GM21619 (cell line): ENCODE measurements at regions not wholly inside any gene's neighbourhood (a gene's known extent, or its start where the extent isn't known, plus 50 kb on each side); places are given as distances from the start of the nearest gene placed in this dataset.

Source experiments
- ATAC-seq: cut with Tn5 transposase; IDR thresholded peaks from one replicate; pipeline ENCODE4 v1.9.1; 2021; ENCODE audit not compliant: unreplicated experiment

DNA sequence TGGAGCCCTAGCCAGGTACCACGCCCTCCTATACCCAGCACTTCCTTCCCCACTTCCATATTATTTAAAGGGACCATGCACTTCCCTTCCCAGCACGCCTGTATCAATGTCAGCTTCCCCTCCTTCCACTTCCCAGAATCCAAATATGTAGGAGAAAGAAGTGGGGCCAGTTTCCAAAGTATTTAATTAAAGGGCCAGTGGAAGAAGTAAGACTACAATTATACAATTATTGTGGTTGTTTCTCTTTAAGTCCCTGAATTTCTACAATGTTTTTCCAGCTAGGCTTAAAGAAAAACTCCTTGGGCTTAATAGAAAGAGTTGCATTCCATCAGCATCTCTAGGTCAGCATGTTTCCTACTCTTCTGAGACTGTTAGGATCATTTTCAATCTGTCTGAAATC, 515.8 kb downstream of the PREX1 start:
- no peak for ATAC-seq

DNA sequence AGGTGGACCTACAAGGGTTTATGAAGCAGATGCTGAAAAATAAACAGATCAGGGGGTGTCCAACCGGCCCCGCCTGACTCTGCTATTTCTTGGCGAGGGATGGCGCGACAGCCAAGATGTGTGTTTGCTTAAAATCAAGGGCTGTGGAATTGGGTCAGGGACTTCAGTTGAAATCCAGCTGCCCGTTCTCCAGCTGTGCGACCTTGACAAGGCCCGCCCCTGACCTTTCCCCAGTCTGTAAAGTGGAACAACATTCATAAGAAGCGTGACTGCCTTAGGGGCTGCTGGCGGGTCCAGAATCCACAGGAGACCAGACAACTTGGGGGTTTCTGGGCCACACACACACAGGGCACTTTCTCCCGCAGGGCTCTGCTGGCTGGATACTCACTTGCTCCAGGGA, 517.5 kb downstream of the PREX1 start:
- ATAC-seq, result no peak

DNA sequence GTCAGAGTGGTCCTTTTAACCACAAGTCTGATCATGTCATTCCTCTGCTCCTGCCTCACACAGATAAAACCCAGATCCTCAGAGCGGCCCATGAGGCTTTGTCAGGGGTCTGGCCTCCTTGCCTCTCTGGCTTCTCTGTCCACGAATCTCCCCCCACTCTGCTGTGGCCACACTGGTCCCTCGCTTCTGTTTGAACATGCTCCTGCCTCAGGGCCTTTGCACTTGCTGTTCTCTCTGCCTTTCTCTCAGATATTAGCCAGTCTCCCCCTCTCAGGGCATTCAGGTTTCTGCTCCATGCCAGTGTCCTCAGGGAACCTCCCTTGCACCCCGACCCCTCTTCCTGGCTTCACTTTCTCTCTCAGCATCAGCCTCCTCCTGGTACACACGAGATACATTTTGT, 518.5 kb downstream of the PREX1 start:
- no peak for ATAC-seq

DNA sequence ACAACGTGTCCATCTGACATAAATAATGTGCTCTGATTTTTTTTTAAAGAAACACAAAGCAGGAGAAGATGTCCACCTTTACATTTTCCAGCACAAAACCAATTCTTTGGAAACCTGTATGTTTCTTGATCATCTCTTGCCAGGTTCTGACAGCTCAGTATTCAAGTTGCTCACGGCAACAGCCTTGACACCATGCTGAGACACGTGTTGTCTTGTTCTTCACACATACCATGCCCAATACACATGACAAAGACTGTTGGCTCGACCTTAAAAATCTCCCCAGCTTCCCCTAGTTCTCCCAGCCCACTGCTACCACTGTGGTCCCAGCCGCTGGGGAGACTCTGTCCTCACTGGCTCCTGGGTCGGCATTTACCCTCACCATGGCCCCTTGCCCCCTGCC, 518.9 kb downstream of the PREX1 start:
- ATAC-seq, result no peak

DNA sequence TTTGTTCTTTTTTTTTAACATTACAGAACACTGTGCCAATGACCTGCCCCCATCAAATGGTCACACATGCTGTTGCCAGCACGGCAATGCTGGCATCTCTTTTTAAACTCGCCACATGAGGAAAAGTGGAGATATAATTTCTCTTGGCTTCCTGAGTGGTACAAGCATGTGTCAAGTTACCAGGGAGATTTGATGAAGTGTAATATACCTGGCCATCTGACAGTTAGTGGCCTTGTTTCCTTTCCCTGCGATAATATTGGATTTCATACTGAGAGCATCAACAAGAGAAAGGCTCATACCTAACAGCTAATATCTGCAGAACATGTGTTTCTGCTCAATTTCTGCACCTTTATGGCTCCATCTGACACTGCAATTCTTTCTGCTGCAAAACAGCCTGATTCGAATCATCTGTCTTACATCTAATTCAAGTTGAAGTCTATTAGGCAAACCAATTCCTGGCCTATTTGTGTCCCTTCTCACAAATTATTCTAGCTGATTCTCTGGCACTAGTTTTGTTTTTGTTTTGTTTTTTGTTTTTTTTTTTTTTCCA, 519.5 kb downstream of the PREX1 start:
- no peak for ATAC-seq

DNA sequence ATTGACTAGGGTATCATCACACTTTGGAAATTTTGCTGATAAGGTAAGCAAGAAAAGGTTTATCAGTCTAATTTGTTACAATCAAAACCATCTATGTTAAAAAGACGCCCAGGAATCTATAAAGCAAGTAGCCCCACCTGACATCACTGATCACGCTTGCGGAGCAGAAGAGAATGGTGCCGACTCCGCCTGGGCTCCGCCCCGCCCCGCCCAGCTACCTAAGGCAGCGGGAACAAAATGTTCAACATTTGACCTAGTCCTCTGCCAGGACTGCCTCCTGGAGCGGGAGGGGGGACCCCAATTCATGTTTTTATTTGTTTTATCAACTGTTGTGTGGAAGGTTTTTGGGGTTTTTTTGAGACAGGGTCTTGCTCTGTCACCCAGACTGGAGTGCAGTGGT, 520.5 kb downstream of the PREX1 start:
- ATAC-seq, result no peak

DNA sequence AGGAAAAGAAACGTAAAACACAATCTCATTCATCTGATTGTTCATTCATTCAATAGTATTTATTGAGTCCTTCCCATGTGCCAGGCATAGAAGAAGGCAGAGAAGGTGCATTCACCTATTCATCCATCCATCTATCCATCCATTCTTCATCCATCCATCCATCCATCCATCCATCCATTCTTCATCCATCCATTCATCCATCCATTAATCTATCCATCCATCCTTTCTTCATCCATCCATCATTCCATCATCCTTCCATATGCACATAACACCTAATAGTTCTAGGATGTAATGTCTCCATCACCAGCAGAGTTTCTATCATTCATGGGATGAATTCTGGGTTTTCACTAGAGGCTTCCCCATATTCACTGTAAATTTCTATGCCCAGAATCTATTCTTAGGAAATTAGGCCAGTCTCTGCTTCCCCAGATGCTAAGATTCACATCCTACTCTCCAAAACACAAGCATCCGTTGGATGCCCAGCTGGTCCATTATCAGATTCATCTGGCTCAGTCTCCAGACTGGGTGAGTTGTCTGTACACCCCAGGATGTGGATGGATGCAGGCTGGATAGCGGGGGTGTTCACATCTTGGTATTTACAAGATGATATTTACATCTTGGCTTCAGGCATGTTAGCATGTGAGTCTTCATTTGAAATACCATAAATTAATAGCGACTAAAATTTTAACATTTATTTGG, 517.7 kb upstream of the SULF2 start:
- no peak for ATAC-seq

DNA sequence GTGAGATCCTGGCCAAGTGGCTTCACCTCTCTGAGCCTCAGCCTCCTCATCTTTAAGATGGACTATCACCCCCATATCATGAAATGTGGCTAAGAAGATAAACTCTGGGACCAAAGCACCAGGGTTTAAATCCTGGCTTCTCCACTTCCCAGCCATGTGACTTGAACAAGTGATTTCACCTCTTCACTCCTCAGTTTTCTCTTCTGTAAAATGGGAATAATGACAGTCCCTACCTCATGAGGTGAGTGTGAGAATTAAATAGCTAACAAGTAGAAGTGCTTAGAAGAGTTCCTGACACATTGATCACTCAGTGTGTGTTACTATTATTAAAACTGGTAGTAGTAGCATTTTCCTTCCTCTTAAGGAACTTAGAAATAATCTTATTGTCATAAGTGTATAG, 516.9 kb upstream of the SULF2 start:
- no peak for ATAC-seq

DNA sequence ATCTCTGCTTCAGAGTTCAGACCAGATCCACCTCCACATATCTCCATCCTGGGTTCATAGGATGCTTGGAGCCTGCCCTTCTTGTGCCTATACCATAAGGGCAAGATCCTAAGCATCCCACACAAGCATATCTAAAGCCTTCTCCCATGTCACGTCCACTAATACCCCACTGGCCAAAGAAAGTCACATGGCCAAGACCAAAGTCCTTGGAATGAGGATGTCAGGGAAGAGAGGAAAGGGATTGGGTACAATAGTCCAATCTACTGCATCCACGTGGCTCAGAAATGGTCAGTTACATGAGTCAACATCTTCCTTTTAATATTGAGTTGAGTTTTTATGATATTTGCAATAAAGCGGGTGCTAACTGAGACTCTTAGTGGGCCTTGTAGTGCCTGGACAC, 515.9 kb upstream of the SULF2 start:
- no peak for ATAC-seq

DNA sequence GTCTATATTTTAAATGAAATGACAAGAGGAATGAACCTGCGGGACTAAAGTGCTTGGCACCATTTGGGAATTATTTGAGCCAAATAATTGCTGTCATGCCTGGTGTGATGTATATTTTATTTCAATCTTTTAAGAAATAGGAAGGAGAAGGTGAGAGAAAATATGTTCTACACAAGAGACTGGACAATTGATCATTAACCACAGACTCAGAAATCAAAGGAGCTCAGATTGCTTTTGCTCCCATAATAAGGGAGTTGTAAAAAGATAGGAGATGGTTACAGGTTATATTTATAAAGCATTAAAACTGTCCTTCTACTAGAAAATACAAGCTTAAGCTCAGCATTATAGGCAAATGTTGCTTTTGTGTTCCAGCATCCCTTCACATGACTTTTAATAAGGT, 515.2 kb upstream of the SULF2 start:
- no peak for ATAC-seq

DNA sequence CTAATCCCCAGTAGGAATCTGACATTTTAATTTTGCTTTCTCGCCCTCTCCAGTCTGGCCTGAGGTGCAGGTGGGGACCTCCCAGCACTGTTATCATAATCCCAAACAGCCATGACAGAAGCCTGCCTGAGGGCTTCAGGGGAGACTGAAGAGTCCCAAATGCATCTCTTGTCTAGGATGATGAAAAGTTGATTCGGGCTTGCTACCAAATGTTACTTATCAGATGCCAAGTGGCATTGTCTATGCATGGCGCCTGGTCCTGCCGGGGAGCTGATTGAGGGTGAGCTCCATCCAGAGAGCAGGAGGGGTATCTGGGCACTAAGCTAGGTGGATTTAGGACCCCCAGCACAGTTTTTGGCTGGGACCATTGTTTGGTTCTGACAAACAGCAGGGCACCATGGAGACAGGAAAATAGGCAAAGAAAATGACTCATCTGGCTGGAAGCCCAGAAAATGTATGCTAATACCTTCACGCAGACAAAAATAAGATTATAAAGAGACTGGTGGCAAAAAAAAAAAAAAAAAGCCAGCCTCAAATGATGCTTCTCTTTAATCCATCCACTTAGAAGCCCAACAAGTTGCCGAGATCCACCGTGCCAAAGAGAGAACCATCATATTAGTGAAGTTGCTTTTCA, 513.7 kb upstream of the SULF2 start:
- no peak for ATAC-seq

DNA sequence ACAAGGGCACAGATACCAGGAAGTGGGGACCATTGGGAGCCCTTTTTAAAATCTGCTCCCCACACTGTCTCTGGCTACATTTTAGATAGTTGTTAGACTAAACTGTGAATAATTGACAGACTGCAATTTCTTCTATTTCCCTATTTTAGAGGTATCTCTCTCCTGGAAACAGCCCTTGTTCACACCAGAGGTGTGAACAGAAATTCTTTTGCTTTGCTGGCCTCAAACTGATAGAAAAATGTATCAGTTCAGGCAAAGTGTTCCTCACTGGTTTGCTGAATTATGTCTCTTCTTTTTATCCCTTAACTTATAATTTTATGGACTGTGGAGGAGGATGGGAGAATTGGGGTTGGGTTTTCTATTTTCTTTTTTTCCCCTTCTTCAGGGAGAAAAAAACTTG, 513.2 kb upstream of the SULF2 start:
- ATAC-seq, result no peak

DNA sequence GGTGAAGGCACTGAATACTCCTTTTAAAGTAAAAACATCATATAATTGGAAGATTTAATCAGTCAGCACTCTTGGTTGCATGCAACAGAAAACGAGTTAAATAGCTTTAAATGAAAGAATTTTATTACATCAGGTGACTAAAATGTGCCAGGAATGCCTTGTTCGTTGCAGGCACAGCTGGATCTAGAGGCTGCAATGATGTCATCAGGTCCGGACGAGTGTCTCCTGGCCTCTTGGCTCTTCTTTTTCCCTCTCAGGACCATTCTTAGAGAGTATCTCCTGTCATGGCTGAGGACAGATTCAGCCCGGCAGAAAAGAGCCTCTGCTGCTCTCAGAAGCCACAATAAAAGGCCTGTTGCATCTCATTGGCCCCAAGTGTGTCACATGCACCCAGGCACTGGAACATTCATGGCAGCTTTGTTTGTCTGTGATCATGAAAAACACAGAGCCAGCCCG, 510.7 kb upstream of the SULF2 start:
- ATAC-seq, result no peak

DNA sequence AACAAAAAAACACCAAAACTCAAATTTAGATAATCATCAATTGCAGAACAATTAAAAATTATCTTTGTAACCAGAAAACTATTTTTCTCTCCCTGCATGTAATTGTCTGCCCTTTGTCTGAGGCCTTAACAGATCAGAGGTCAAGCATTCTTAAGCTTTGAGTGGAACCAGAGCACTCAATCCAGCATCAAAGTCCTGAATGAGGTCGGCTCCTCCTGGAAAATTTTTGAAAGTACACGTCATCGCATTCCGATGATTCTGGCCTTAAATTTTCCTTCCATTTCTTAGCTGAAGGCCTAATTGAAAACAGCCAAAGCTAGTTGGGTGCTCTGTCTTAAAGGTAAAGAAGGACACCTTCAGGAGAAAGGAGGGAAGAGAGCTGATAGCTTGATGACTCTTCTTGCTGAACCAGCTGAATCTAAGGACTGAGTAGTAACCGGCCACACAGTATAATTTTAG, 510.2 kb upstream of the SULF2 start:
- ATAC-seq, result no peak

DNA sequence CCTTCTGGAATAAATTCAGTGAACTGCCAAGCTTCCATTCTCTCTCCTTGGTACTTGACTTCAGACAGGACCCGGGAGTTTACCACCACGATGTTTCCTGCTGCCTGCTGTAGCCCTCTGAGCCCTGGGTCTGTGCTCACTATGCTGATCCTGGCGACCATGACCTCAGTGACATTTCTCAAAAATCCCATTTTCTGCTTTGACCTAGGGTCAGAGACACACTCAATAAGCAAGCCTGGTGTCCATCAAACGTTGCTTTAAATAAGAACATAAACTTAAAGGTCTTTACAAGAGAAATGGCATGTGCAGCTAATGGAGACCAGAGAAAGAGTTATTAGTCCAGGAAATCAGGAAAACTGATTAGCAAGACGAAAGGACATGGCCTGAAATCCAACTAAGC, 509.7 kb upstream of the SULF2 start:
- no peak for ATAC-seq

DNA sequence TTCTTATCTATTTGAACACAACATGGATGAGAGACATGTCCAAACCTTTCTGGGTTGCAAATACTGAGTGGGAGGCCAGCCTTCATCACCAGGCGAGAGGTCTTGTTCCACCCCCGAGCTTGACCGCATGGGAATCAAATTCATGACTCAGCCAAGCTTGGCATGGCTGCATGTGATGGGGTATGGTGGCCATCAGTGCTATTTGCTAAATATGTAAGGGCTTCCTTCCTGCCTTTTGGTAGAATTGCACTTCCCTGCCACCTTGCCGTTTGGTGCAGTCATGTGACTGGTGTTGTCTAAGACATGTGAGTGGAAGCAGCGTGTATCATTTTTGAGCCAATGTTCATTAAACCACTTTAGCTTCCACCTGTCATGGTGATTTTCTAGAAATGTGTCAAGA, 508.9 kb upstream of the SULF2 start:
- no peak for ATAC-seq

DNA sequence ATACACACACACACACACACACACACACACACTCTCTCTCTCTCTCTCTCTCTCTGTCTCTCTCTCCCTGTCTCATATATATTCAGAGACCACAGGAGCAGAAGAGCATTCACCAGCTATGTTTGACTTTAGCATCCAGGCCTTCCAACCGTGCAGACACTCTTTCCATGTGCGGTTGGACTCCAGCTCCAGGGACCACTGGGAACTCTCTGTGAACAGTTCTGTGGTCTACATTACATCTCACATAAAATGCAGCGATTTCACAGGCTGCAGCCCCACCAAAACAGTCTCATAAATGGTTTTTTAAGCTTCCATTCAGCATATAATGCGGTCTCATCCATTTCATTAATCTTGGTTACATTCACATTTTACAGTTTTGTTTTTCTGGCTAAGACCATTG, 508.4 kb upstream of the SULF2 start:
- no peak for ATAC-seq

DNA sequence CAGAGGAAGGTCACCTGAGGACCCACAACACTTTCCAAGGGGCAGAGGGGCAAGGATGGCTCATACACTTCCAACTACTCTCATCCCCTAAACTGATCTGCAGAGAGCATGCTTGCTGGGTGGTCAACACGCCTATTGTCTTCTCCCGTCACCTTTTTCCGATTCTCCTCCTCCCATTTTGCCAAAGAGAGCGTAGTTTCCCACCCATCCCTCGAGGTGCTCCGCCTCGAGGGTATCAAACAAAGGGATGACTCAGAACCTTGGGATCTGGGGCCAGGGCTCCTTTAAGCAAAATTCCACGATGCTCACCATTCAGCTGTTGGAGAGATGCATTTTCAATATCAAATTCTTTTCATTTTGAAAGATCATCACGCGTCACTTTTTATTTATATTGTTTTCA, 507.5 kb upstream of the SULF2 start:
- no peak for ATAC-seq

DNA sequence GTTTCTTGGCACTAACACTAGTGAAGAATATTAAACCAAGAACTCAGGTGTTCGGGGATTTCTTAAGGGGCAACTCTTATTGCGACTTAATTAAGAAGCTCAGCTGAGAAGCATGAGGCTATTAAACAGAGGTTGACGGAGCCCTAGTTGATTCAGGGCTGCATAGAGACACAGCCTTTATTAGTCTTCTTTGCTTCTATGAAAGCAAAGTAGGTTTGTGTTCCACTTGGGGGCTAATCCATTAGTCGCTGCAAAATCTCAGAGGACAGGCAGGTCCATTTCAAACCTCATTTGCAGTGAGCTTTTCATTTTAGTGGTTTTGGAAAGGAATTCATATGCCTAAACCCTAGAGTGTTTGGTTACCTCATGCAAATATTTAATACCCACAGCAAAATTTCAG, 506.6 kb upstream of the SULF2 start:
- ATAC-seq, result no peak

DNA sequence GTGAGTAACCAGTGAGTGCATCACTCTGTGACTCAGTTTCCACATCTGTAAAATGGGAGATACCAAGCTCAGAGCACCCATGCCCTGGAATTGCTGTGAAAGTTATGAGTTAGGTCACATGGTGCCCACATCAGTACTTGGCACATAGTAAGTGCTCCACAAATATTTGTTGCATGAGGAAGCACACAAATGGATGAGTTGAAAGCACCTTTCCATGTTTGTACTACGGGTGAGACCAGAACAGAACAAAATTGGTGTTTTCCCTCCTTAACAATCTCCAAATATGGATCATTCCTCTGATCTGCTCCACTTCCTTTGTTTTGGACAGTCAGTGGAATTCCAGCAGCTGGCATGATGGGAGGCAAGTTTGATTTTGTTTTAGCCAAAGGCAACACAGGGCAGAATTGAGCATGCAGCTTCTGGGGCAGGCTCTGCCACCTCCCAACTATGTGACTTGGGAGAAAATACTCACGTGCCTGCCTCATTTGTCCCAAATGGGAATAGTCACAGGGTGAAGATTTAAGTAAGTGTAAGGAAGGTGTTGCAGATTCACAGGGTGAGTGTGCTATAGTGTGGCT, 503.7 kb upstream of the SULF2 start:
- ATAC-seq, result no peak

DNA sequence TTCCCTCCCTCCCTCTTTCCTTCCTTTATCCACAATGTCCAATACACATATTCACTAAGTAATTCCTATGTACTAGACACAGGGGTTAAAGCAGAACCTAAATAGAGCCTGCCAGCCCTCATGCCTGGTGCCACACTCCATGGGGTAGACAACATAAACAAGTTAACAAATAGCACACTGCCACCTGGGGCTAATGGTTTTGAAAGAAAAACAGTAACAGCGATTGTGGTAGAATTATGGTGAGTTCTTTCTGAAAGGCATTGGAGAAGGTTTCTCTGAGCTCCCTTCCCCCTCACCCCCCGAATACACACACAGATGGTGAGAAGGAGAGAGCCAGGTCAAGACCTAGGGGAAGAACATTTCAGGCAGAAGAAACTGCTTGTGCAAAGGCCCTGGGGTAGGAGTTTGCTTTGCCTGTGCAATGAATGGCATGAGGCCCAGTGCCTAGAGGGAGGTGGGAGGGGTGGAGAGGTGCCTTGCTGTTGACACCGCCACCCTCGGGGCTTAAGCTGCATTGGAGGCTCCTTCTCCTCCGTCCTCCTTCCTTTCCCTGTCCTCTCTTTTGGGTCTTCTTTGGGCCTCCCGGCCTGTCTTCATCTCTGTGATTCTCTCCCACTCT, 502.4 kb upstream of the SULF2 start:
- ATAC-seq, result no peak

DNA sequence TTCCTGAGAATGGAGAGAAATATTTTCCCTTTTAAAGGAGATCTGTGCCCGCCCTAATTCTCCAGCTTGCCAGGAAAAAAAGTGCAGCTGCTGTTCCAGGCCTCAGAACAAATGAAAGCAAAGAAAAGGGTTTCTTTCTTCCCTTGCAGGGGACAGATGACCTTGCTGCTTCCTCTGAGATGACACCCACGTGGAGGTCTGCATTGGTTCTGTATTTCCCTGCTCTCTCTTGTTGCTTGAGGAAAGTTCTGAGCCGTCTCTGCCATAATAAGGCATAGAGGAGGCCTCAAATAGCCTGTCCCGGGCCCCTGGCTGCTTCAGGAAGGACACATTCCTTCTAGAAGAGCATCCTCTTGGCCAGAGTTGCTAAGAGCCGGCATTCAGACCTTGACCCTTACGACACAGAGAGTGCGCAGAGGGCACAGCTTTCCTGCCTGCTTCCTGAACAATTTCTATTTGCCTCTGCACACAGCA, 501.8 kb upstream of the SULF2 start:
- no peak for ATAC-seq
